SIG-M5 (cell line): ENCODE measurements at regions not wholly inside any gene's neighbourhood (a gene's known extent, or its start where the extent isn't known, plus 50 kb on each side); places are given as distances from the start of the nearest gene placed in this dataset.

ENCODE experiments used
- DNase-seq: peaks from one replicate; lab custom pipeline; 2025; lab: John Stamatoyannopoulos, UW

- DNase-seq: no peak
Measured at GRCh38 chr13:21965095-21965494, 294.2 kb downstream of the FGF9 start.

- no peak for DNase-seq
Measured at GRCh38 chr13:21966014-21966413, 295.1 kb downstream of the FGF9 start.

GRCh38 chr13:21967871-21968270 lies 297.0 kb downstream of the FGF9 start:
- no peak for DNase-seq

DNA sequence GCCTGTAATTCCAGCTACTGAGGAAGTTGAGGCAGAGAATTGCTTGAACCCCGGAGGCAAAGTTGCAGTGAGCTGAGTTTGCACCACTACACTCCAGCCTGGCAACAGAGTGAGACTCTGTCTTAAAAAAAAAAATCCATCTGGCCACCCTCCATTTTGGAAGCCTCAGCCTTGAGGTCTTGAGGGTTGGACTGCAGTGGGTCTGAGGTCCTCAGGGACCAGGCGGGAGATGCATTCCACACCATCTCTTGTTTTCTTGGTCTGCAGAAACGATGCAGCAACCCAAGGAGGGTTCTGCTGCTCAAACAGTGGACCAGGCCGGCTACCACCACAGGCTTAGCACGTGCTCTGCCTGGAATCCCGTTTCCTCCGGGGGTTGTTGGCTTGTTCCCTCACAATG lies 299.3 kb downstream of the FGF9 start:
- no peak for DNase-seq

DNA sequence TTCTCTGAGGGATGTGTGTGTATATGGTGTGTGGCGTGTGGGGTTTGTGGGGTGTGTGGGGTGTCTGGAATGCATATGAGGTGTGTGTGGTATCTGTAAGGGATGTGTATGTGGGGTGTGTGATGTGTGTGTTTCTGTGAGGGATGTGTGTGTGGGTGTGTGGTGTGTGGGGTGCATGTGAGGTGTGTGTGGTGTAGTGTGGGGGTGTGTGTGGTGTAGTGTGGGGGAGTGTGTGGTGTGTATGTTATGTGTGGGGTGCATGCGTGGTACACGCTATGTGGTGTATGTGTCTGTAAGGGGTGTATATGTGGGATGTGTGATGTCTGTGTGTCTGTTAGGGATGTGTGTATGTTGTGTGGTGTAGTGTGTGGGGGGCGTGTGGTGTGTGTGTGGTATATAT lies 300.0 kb downstream of the FGF9 start:
- DNase-seq: no peak

DNA sequence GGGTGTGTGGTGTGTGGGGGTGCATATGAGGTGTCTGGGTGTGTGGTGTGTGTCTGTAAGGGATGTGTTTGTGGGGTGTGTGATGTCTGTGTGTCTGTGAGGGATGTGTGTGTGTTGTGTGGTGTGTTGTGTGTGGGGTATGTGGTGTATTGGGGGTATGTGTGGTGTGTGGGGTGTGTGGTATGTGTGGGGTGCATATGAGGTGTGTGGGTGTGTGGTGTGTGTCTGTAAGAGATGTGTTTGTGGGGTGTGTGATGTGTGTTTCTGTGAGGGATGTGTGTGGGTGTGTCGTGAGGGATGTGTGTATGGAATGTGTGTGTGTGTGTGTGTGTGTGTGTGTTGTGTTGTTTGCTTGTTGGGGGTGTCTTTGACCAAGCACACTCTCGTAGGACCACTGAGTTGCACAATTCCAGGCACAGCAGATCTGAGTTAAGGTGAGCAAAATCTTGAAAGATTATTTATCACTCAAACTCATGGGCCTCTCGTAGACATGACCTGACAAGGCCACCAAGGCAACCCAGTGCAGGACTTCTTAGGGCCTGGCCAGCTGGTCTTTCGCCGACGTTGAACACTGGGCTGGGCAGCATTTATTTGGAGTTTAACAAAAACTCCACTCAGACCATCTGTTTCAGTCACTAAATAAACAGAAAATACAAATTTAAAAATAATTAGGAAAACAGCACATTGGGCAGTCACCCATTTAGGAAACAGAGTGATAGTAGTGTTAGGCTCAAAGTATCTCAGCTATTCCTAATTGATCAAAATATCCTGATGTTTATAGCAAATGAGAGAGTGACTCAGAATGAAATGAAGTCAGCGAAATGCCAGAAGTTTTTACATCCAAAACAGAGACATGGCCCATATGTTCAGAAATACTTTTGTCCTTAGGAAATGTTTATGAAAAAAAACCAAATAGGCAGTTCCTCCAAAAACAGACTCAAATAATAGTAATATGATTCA lies 301.1 kb downstream of the FGF9 start:
- DNase-seq: no peak

DNA sequence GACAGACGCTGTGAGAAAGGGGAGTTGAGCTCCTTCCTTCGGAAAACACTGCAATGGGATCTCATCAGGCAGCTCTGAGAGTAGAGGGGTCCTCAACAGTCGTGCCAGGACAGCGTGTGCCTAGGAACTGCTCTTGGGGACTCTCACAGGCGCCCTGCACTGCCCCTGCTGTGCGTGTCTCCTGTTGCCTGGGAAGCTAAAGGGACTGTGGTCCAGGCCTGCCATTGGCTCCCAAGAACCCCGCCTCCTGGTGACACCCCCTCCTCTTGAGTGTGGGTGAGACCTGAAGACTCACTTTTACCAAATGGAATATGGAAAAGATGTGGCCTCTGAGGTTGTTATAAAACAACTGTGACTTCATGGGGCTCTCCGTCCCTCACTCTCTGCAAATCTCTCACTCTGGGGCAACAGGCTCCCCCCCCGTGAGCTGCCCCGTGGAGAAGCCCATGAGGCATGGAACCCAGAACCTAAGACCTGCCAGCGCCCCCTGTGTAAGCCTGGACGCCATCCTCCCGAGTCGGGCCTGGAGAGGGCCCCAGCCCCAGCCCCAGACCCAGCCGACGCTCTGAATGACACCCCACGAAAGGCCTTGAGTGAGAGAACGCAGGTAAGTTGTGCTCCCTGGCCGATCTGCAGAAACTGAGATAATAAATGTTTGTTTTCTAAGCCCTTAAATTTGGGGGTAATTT lies 302.7 kb downstream of the FGF9 start:
- no peak for DNase-seq

GRCh38 chr13:21974741-21975140 lies 303.9 kb downstream of the FGF9 start:
- DNase-seq: no peak

GRCh38 chr13:21976159-21976558 lies 305.3 kb downstream of the FGF9 start:
- no peak for DNase-seq

DNA sequence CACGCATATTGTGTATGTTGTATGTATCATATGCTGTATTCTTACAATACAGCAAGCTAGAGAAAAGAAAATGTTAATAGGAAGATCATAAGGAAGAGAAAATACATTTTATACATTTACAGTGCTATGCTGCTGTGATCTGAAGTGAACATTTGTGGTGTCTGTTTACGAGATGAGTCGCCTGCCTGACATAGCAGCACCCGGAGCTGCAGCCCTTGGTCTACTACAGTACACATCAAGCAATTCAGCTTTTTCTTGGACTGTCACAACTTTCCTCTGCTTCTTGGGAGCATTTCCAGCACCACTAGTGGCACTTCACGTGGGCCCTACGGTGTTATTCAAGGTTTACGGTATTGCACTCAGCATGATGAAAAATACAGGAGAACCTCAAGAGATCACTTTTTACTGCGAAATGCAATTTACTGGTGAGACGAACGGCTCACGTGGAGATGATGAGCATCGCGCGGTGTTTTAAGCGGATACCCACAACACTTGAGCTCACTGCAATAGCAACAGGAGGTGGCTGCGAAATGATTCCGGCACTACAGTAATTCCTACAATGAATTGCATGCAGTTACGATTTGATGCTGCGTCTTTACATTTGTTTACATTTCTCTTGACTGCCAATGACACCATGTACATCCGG lies 308.4 kb downstream of the FGF9 start:
- DNase-seq: no peak

- DNase-seq: no peak
Measured at GRCh38 chr13:21980049-21980448, 309.2 kb downstream of the FGF9 start.

DNA sequence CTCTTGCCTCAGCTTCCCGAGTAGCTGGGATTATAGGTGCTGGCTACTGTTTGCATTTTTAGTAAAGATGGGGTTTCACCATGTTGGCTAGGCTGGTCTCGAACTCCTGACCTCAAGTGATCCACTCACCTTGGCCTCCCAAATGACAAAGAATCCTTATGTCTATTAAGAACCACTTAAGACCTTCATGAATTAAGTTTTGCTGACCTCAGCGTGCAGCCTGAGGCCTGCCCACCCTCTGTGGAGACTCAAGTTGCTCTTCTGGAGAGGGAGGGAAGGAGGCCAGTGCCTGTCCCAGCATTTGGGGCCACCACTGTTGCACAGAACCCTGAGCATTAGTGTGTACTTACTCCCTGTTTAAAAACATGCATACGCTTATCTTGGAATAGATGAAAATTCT lies 313.3 kb downstream of the FGF9 start:
- no peak for DNase-seq

DNA sequence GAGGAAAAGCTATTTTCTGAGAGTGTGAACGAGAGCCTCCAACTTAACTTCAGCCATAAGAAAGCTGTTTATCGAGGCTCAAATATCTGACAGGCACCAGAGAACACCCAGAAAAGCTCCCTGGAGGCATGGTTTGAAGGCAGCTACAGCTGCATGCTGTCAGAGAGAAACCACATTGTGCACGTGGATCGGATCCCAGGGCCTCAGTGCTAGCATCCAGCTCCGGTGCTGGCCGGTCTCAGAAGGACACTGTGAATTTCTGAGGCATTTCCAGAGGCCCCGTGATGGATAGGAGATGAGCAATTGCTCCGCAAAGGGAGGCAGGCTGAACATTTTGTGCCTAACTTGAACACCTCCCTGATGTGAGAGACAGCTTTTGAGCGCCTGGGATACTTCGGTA lies 315.7 kb downstream of the FGF9 start:
- DNase-seq: no peak

GRCh38 chr13:21987793-21988192 lies 316.9 kb downstream of the FGF9 start:
- DNase-seq: no peak

DNA sequence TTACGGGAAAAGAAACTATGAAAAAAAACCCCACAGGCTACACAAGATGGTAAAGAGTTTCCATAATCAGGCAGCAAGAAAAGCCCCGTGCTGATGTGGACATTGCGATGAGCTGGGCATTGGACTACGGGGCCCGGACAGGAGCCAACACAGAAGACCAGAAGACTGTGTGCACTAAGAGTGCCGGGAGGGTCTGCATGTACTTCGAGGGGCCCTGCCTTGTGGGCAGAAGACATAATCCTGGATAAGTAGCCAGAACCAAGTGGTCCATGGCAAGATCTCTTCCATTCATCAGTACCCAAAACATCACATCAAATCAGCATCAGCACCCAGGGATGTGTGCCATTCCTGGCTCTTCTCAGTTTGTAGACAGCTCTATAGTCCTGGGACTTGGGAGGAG lies 317.8 kb downstream of the FGF9 start:
- no peak for DNase-seq

GRCh38 chr13:21996049-21996448 lies 325.2 kb downstream of the FGF9 start:
- no peak for DNase-seq

- no peak for DNase-seq
Measured at GRCh38 chr13:21997726-21998125, 326.9 kb downstream of the FGF9 start.

DNA sequence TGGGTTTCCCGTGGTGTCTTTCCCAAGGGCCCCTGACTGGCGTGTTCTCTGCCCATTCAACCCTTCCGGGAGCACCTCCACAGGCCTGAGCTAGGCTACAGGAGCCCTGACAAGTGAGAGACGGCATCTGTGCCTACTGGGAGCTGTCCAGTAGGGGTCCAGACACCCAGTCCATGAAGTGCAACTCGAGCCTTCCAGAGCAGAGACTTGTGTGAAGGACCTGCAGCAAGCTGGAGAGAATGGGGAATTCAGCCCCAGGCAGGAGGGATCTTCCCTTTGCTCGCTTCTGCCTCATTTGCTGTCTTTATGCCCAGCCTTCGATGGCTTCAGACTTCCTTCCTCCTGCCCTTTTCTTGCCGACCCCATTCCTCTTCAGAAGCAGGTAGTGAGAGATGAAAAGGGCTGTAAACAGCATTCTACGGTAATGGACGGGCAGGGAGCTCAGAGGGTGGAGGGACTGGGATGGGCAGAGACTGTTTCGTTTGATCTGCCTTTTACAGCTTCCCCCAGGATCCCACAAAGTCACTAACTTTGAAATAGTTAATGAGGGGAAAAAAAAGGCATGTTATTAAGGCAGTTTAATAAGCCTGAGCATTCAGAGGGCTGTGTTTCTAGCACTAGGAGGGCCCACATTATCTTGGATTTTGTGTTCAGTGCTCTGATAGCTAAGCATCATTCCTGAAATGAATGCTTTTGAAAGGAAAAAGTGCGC lies 327.6 kb downstream of the FGF9 start:
- DNase-seq: no peak

DNA sequence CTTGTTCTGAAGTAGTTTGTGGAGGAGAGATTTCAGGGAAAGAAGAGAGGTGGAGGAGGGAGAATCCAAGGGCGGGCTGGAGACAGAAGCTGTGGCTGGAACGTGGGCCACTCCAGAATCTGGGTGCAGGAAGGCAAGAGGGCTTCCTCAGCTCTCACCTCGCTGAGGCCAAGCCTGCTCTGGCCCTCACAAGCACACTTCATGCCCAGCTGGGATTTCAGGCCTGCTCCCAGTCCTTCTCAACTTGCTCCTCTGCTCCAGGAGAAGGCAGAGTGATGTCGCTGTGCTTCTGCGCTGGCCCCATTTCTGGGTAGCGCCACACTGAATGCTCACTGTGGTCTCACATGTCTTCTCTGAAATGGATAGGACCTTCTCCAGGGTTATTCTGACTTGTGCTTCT lies 328.8 kb downstream of the FGF9 start:
- DNase-seq: no peak

GRCh38 chr13:22000191-22000590 lies 329.3 kb downstream of the FGF9 start:
- DNase-seq: no peak

DNA sequence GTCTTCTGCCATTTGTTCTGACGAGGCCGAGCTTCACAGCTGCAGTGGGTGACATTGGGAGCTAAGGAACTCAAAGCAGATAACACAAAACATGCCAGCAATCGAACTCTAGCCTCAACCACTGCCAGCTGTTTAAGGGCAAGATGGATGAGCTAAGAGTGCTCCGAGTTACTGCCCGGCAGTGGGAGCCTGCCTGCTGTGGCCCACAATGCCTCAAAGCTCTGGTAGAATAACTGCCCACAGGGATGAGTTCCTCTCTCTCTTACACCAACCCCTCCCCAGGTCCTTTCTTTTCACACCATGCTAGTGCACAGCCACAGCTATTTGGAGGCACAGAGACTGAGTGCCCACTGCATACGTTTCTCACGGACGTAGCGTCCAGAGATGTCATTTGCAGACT lies 330.5 kb downstream of the FGF9 start:
- no peak for DNase-seq

GRCh38 chr13:22002893-22003292 lies 332.0 kb downstream of the FGF9 start:
- DNase-seq: no peak
